HepG2 (cell line): ENCODE measurements at regions not wholly inside any gene's neighbourhood (a gene's known extent, or its start where the extent isn't known, plus 50 kb on each side); places are given as distances from the start of the nearest gene placed in this dataset.

Source experiments
- ASH2L ChIP-seq: fragments of 300-600, 200-600 bp; sonication (generic); IDR thresholded peaks from 2 replicates; pipeline ENCODE4 v1.7.0; 2017; ENCODE audit warnings: low read depth, mild to moderate bottlenecking, moderate library complexity, mixed read lengths, low read length; ENCODE audit not compliant: insufficient read length
- CSRNP2 ChIP-seq: sonication (generic); formaldehyde crosslinking; conservative IDR thresholded peaks from 2 replicates; pipeline ENCODE4 v1.8.0; 2022; ENCODE audit warnings: low read depth, missing genetic modification reagents
- ELF4 ChIP-seq: sonication (generic); formaldehyde crosslinking; IDR thresholded peaks from 2 replicates; pipeline ENCODE4 v1.5.0; 2020; ENCODE audit warnings: missing genetic modification reagents, mild to moderate bottlenecking, moderate library complexity, borderline replicate concordance
- EP300 ChIP-seq, 3 experiments: sonication (generic) in 1 of 3; formaldehyde crosslinking in 1 of 3; IDR thresholded peaks; 2 replicates each; pipeline versions ENCODE4 v1.5.1 to v1.6.1; 2011 to 2020; ENCODE audit warnings: low read depth in 2 of 3, low read length in 2 of 3, borderline replicate concordance in 1 of 3, improper control_type of control experiment in 1 of 3, mild to moderate bottlenecking in 1 of 3, missing genetic modification reagents in 1 of 3, moderate library complexity in 1 of 3
- GABPA ChIP-seq, 2 experiments: IDR thresholded peaks; 2 replicates each; pipeline ENCODE4 v1.6.1; 2011 to 2016; ENCODE audit warnings: low read depth in 2 of 2, low read length in 1 of 2, missing biosample characterization in 1 of 2, missing genetic modification characterization in 1 of 2
- GABPB1 ChIP-seq: IDR thresholded peaks from 2 replicates; pipeline ENCODE4 v1.6.1; 2016; ENCODE audit warnings: mild to moderate bottlenecking, missing genetic modification reagents, moderate library complexity, missing compliant biosample characterization
- KDM5B ChIP-seq: sonication (generic); formaldehyde crosslinking; IDR thresholded peaks from 2 replicates; pipeline ENCODE4 v1.4.0; 2020; ENCODE audit warnings: missing genetic modification reagents, mild to moderate bottlenecking, borderline replicate concordance
- MNT ChIP-seq: fragments of 450-650 bp; IDR thresholded peaks from 2 replicates; pipeline ENCODE4 v1.6.1; 2016
- PHF5A ChIP-seq: IDR thresholded peaks from one replicate; pipeline ENCODE4 v1.6.1; 2018; ENCODE audit warnings: low read depth, missing genetic modification reagents; ENCODE audit not compliant: unreplicated experiment
- SMARCC2 ChIP-seq: fragments of 450-650 bp; IDR thresholded peaks from 2 replicates; pipeline ENCODE4 v1.6.1; 2017; ENCODE audit warnings: antibody characterized with exemption, mild to moderate bottlenecking
- TFAP4 ChIP-seq: sonication (generic); IDR thresholded peaks from 2 replicates; pipeline ENCODE4 v1.6.1; 2016; ENCODE audit warnings: low read depth, borderline replicate concordance
- XRCC5 ChIP-seq: fragments of 200-400 bp; formaldehyde crosslinking; optimal IDR thresholded peaks from 2 replicates; pipeline ENCODE3; 2017; ENCODE audit warnings: mild to moderate bottlenecking, low read length
- ZEB1 ChIP-seq: IDR thresholded peaks from 2 replicates; pipeline ENCODE4 v1.6.1; 2012; ENCODE audit warnings: mild to moderate bottlenecking, low read depth, inconsistent platforms; ENCODE audit not compliant: insufficient replicate concordance
- ZFP90 ChIP-seq: sonication (generic); formaldehyde crosslinking; IDR thresholded peaks from 2 replicates; pipeline ENCODE4 v1.8.0; 2022; ENCODE audit warnings: missing genetic modification reagents, mild to moderate bottlenecking, inconsistent platforms, borderline replicate concordance
- ZHX1 ChIP-seq: sonication (generic); formaldehyde crosslinking; IDR thresholded peaks from 2 replicates; pipeline ENCODE4 v1.8.1; 2022; ENCODE audit warnings: low read depth, mild to moderate bottlenecking, missing genetic modification reagents
- ZNF12 ChIP-seq: sonication (generic); formaldehyde crosslinking; IDR thresholded peaks from 2 replicates; pipeline ENCODE4 v1.5.0; 2020; ENCODE audit warnings: missing genetic modification reagents
- ZNF326 ChIP-seq: sonication (generic); formaldehyde crosslinking; IDR thresholded peaks from 2 replicates; pipeline ENCODE4 v1.4.0; 2020; ENCODE audit warnings: missing genetic modification reagents, borderline replicate concordance
- ZNF639 ChIP-seq: conservative IDR thresholded peaks from 2 replicates; pipeline ENCODE4 v1.6.1; 2018; ENCODE audit warnings: missing genetic modification reagents
- ZNF790 ChIP-seq: sonication (generic); formaldehyde crosslinking; IDR thresholded peaks from 2 replicates; pipeline ENCODE4 v1.8.0; 2022; ENCODE audit warnings: missing genetic modification reagents, mild to moderate bottlenecking, borderline replicate concordance

- no peak for TF ChIP-seq ELF4 (CRISPR knock-in tag)
- TF ChIP-seq EP300 (IDR thresholded peaks at IDR 0.05; ENCODE audit: low read depth in 2 of 2, low read length in 2 of 2): peak in 1 of 2 experiments; percentile 62; a peak in 2 of 4 replicates
- TF ChIP-seq EP300 (CRISPR knock-in tag; IDR thresholded peaks at IDR 0.05; ENCODE audit: borderline replicate concordance): peak; percentile 57; the same call in 1 of the 2 replicates
- TF ChIP-seq TFAP4: peak; percentile 39; the same call in 1 of the 2 replicates
- TF ChIP-seq ZEB1: peak; percentile 71
- no peak for TF ChIP-seq ZNF639 (CRISPR knock-in tag)
- TF ChIP-seq KDM5B (CRISPR knock-in tag): 0 out of 2 replicates have a peak, but pooled peaks have one; percentile 61
- 0 out of 2 replicates have a peak, but pooled peaks have one; percentile 15 for TF ChIP-seq GABPB1 (CRISPR knock-in tag)
- no peak for TF ChIP-seq PHF5A
- TF ChIP-seq ZNF326 (CRISPR knock-in tag): no peak
- 0 out of 2 replicates have a peak, but pooled peaks have one; percentile 4 for TF ChIP-seq MNT
- TF ChIP-seq CSRNP2 (CRISPR knock-in tag): no peak
- TF ChIP-seq GABPA (IDR thresholded peaks at IDR 0.05; ENCODE audit: low read depth, low read length): no peak
- peak; percentile 21; the same call in 1 of the 2 replicates for TF ChIP-seq GABPA (CRISPR knock-in tag; IDR thresholded peaks at IDR 0.05; ENCODE audit: low read depth)
- no peak for TF ChIP-seq ZFP90 (CRISPR knock-in tag)
- peak; percentile 82 for TF ChIP-seq ASH2L
- 0 out of 2 replicates have a peak, but pooled peaks have one; percentile 64 for TF ChIP-seq SMARCC2
- peak; percentile 44 for TF ChIP-seq XRCC5
- TF ChIP-seq ZNF790: no peak
- no peak for TF ChIP-seq ZHX1
- TF ChIP-seq ZNF12: peak; percentile 64; the same call in 1 of the 2 replicates
Observed at GRCh38 chr2:238528953-238529781, 102.4 kb downstream of the ASB1 start (continued).
